Liver (tissue), 3 donors: ENCODE measurements at regions not wholly inside any gene's neighbourhood (a gene's known extent, or its start where the extent isn't known, plus 50 kb on each side); places are given as distances from the start of the nearest gene placed in this dataset.

ENCODE experiments used
- CTCF ChIP-seq: fragments of 150-350 bp; IDR thresholded peaks from 2 replicates; pipeline ENCODE4 v1.5.1; 2017; ENCODE audit warnings: improper control_type of control experiment, low read depth, low read length; ENCODE audit not compliant: missing input control
- RAD21 ChIP-seq, 2 donors: IDR thresholded peaks; 2 replicates each; pipeline ENCODE4 v1.6.1; 2016; ENCODE audit warnings: antibody characterized with exemption in 2 of 2, mild to moderate bottlenecking in 2 of 2
- YY1 ChIP-seq: IDR thresholded peaks from 2 replicates; pipeline ENCODE4 v1.6.1; 2016; ENCODE audit warnings: antibody characterized with exemption, mild to moderate bottlenecking
- donor health status: healthy.
- donor health status: healthy.

GRCh38 chr1:83058327-83058726 lies 940.6 kb downstream of the TTLL7 start:
- TF ChIP-seq YY1 = no peak
- TF ChIP-seq RAD21 (IDR thresholded peaks at IDR 0.05) = no peak
- no peak for TF ChIP-seq CTCF
